K562 (cell line): ENCODE measurements at regions not wholly inside any gene's neighbourhood (a gene's known extent, or its start where the extent isn't known, plus 50 kb on each side); places are given as distances from the start of the nearest gene placed in this dataset.

Experiments
- ATAC-seq: fragments of 200-7000 bp; cut with Tn5 transposase; 3 replicates; pipeline ENCODE4 v1.9.1; 2020; ENCODE audit warnings: moderate library complexity
- BruUV-seq: library from RNA; stranded (reverse); fragments of 400-500 nt; replicated peaks from 2 replicates; lab custom pipeline; 2021; lab: Mats Ljungman, UMichigan
- CTCF ChIA-PET: fragments of 300-600 bp; formaldehyde crosslinking; extraction: SDS; loops from one replicate; lab custom pipeline; 2021; ENCODE audit warnings: low intra/inter-chr PET ratio; lab: Yijun Ruan, JAX
- POLR2A ChIA-PET: fragments of 300-600, 350-650 bp; sonication (Branson Sonifier 250); formaldehyde crosslinking; extraction: SDS; loops from one replicate; lab custom pipeline; 2021; ENCODE audit warnings: antibody characterized with exemption, inconsistent platforms; lab: Yijun Ruan, JAX
- DNase-seq, 4 experiments: peaks; one replicate each; pipeline versions ENCODE4 v3.0.0 to v3.0.0-alpha.2; 2011 to 2018; ENCODE audit warnings: low spot score in 3 of 4, mixed read lengths in 3 of 4; ENCODE audit errors: extremely low read depth in 1 of 4
- FAIRE-seq: peaks from 2 replicates; lab custom pipeline; 2011; peaks lifted over from hg19 to GRCh38; lab: Jason Lieb, UNC
- H2AFZ ChIP-seq: 2 replicates; pipeline ENCODE4 v1.6.0; 2011; ENCODE audit warnings: low read depth, low read length, control low read depth, inconsistent platforms
- H3K27ac ChIP-seq: fragments of 200-600 bp; 3 replicates; pipeline ENCODE4 v1.8.0; 2011; ENCODE audit warnings: low read depth, mild to moderate bottlenecking, control low read depth, inconsistent platforms, low read length, moderate library complexity, mixed read lengths; ENCODE audit errors: extremely low read depth
- H3K27me3 ChIP-seq, 2 experiments: fragments of 300-600 bp in 1 of 2; 2 replicates in 1 of 2; 3 replicates in 1 of 2; pipeline versions ENCODE4 v1.6.0 to v1.8.0; 2011; ENCODE audit warnings: inconsistent platforms in 2 of 2, low read length in 2 of 2, mild to moderate bottlenecking in 1 of 2, mixed read lengths in 1 of 2, moderate library complexity in 1 of 2; ENCODE audit not compliant: control insufficient read depth in 2 of 2, insufficient read depth in 2 of 2
- H3K36me3 ChIP-seq: fragments of 300-600 bp; 3 replicates; pipeline ENCODE4 v1.8.0; 2011; ENCODE audit warnings: mild to moderate bottlenecking, low read length, inconsistent platforms; ENCODE audit not compliant: control insufficient read depth, insufficient read depth
- H3K4me1 ChIP-seq, 2 experiments: fragments of 200-600 bp in 1 of 2; replicated peaks in 1 of 2; 2 replicates in 1 of 2; 3 replicates in 1 of 2; pipeline versions ENCODE4 v1.5.1 to v1.8.0; 2011; ENCODE audit warnings: inconsistent platforms in 2 of 2, low read length in 2 of 2, mild to moderate bottlenecking in 1 of 2, mixed read lengths in 1 of 2, moderate library complexity in 1 of 2; ENCODE audit not compliant: control insufficient read depth in 2 of 2, insufficient read depth in 2 of 2
- H3K4me2 ChIP-seq: 2 replicates; pipeline ENCODE4 v1.6.1; 2011; ENCODE audit warnings: low read length, control low read depth, inconsistent platforms, mixed read lengths; ENCODE audit not compliant: insufficient read depth
- H3K4me3 ChIP-seq: fragments of 200-600 bp; sonication (generic), shearing (Covaris generic); 2 replicates; pipeline ENCODE4 v1.5.1; 2016; ENCODE audit warnings: control low read depth, inconsistent platforms
- H3K79me2 ChIP-seq: fragments of 200-600 bp; 3 replicates; pipeline ENCODE4 v1.8.0; 2011; ENCODE audit warnings: low read length, inconsistent platforms; ENCODE audit not compliant: control insufficient read depth, insufficient read depth
- H3K9ac ChIP-seq, 2 experiments: 2 replicates each; pipeline versions ENCODE4 v1.6.0 to v1.6.1; 2011; ENCODE audit warnings: low read depth in 2 of 2, low read length in 2 of 2, control low read depth in 1 of 2, inconsistent platforms in 1 of 2, mild to moderate bottlenecking in 1 of 2, mixed read lengths in 1 of 2; ENCODE audit not compliant: insufficient read depth in 1 of 2
- H3K9me1 ChIP-seq: one replicate; pipeline ENCODE4 v1.6.0; 2011; ENCODE audit warnings: inconsistent platforms, mild to moderate bottlenecking, low read length, moderate library complexity; ENCODE audit not compliant: control insufficient read depth, insufficient read depth
- H3K9me3 ChIP-seq: replicated peaks from 2 replicates; pipeline ENCODE4 v1.5.1; 2011; ENCODE audit warnings: low read depth, low read length, inconsistent platforms; ENCODE audit not compliant: control insufficient read depth, insufficient read depth
- H4K20me1 ChIP-seq: replicated peaks from 2 replicates; pipeline ENCODE4 v1.6.1; 2011; ENCODE audit warnings: low read length, inconsistent platforms, mixed read lengths; ENCODE audit not compliant: control insufficient read depth, insufficient read depth
- BCOR ChIP-seq: fragments of 450-650 bp; IDR thresholded peaks from 2 replicates; pipeline ENCODE4 v1.6.1; 2016
- BRF1 ChIP-seq: IDR thresholded peaks from 3 replicates; pipeline ENCODE4 v1.6.1; 2011; ENCODE audit warnings: borderline replicate concordance, mild to moderate bottlenecking; ENCODE audit not compliant: insufficient read length; ENCODE audit errors: extremely low read depth
- CBFA2T3 ChIP-seq: fragments of 450-650 bp; IDR thresholded peaks from 2 replicates; pipeline ENCODE4 v1.6.1; 2017
- CCAR2 ChIP-seq: fragments of 200-400 bp; formaldehyde crosslinking; IDR thresholded peaks from 2 replicates; pipeline ENCODE4 v1.6.1; 2017; ENCODE audit warnings: mild to moderate bottlenecking, low read depth, low read length
- DEAF1 ChIP-seq: fragments of 450-650 bp; formaldehyde crosslinking; IDR thresholded peaks from 2 replicates; pipeline ENCODE4 v1.4.0; 2020; ENCODE audit warnings: mild to moderate bottlenecking, moderate library complexity
- KDM1A ChIP-seq, 2 experiments: fragments of 450-650 bp; IDR thresholded peaks; 2 replicates each; pipeline ENCODE4 v1.6.1; 2016; ENCODE audit warnings: mild to moderate bottlenecking in 2 of 2
- MIER1 ChIP-seq: fragments of 450-650 bp; IDR thresholded peaks from 2 replicates; pipeline ENCODE4 v1.6.1; 2016; ENCODE audit warnings: antibody characterized with exemption, mild to moderate bottlenecking, low read depth
- MITF ChIP-seq: IDR thresholded peaks from 2 replicates; pipeline ENCODE4 v1.6.1; 2014; ENCODE audit warnings: antibody characterized with exemption
- NCOR1 ChIP-seq: fragments of 450-650 bp; IDR thresholded peaks from 2 replicates; pipeline ENCODE4 v1.6.1; 2016; ENCODE audit warnings: mild to moderate bottlenecking, moderate library complexity
- NR2F6 ChIP-seq: fragments of 450-650 bp; formaldehyde crosslinking; IDR thresholded peaks from 2 replicates; pipeline ENCODE4 v1.4.0; 2020; ENCODE audit warnings: mild to moderate bottlenecking
- SOX6 ChIP-seq: fragments of 450-650 bp; IDR thresholded peaks from 2 replicates; pipeline ENCODE4 v1.6.1; 2014; ENCODE audit warnings: mild to moderate bottlenecking
- USF2 ChIP-seq: sonication (generic); formaldehyde crosslinking; IDR thresholded peaks from 2 replicates; pipeline ENCODE4 v1.5.0; 2020; ENCODE audit warnings: missing genetic modification reagents
- ZFP30 ChIP-seq: fragments of 250-450 bp; sonication (Bioruptor Pico); IDR thresholded peaks from 2 replicates; pipeline ENCODE4 v1.8.0; 2022; ENCODE audit warnings: moderate library complexity, mild to moderate bottlenecking, inconsistent platforms, borderline replicate concordance
- ZNF212 ChIP-seq: fragments of 450-650 bp; formaldehyde crosslinking; IDR thresholded peaks from 2 replicates; pipeline ENCODE4 v1.4.0; 2020; ENCODE audit warnings: mild to moderate bottlenecking
- ZNF431 ChIP-seq: sonication (generic); formaldehyde crosslinking; IDR thresholded peaks from 2 replicates; pipeline ENCODE4 v1.8.0; 2022; ENCODE audit warnings: mild to moderate bottlenecking, missing genetic modification reagents
- WGBS: fragments of 100-300 bp; shearing (Covaris generic); methylation state at CpG from one replicate; pipeline ENCODE4 v1.1.6; 2016; ENCODE audit warnings: low coverage, mixed read lengths; ENCODE audit not compliant: insufficient coverage; ENCODE audit errors: missing lambda C conversion rate; 5-methylcytosine and 5-hydroxymethylcytosine counted together
- in situ Hi-C: fragments of 300-500 bp; cut with MboI; formaldehyde crosslinking; loops from 4 replicates; pipeline ENCODE4 v1.15.0; 2018; ENCODE audit warnings: inconsistent platforms, mixed read lengths
- intact Hi-C: fragments of 100-400 bp; cut with micrococcal nuclease; formaldehyde crosslinking; loops from 2 replicates; pipeline ENCODE4 v1.14.2; 2022

- peak; percentile 23; the same call in 1 of the 2 replicates for TF ChIP-seq NCOR1
- no peak for TF ChIP-seq BCOR
- TF ChIP-seq BRF1 = no peak
- TF ChIP-seq ZNF212 (CRISPR knock-in tag) = no peak
- peak; percentile 69; the same call in 1 of the 2 replicates for TF ChIP-seq MIER1
- no peak for TF ChIP-seq ZFP30 (CRISPR knock-in tag)
- TF ChIP-seq CBFA2T3 = peak; percentile 66
- TF ChIP-seq, all 486 proteins: peak for 7
Observed at GRCh38 chr2:17231394-17231965, 286.8 kb downstream of the RAD51AP2 start (continued).

GRCh38 chr2:17229414-17229813 is 288.8 kb downstream of the RAD51AP2 start:
- H3K9me3 ChIP-seq = no peaks in the 10 kb centered on the region
- H4K20me1 ChIP-seq = no peaks in the 10 kb centered on the region
- no peaks in the 10 kb centered on the region for H3K36me3 ChIP-seq
- ATAC-seq (no peak), DNase-seq (no peak), FAIRE-seq (no peak)
- H3K9ac ChIP-seq = no peak overlapping the region
- intact Hi-C loops = no loop called here
- H3K4me2 ChIP-seq = no peak overlapping the region
- H3K4me1 ChIP-seq = no peaks in the 10 kb centered on the region; a peak in 1 of 5 replicates
- H3K9me1 ChIP-seq = no peaks in the 10 kb centered on the region
- ChIA-PET CTCF (no interaction called here), POLR2A (no interaction called here)
- H3K27ac ChIP-seq = no peak overlapping the region
- H2AFZ ChIP-seq = no peak overlapping the region
- no TSS peak for BruUV-seq
- no peak overlapping the region for H3K4me3 ChIP-seq
- no peaks in the 10 kb centered on the region for H3K27me3 ChIP-seq
- no peaks in the 10 kb centered on the region for H3K79me2 ChIP-seq
- TF ChIP-seq SOX6 = no peak
- no peak for TF ChIP-seq DEAF1 (CRISPR knock-in tag)
- TF ChIP-seq USF2 = no peak
- no peak for TF ChIP-seq CCAR2
- no peak for TF ChIP-seq ZNF431 (CRISPR knock-in tag)
- no peak for TF ChIP-seq MITF
- TF ChIP-seq KDM1A (IDR thresholded peaks at IDR 0.05) = no peak
- no peak for TF ChIP-seq BCOR
- no peak for TF ChIP-seq NR2F6 (CRISPR knock-in tag)
- in situ Hi-C loops = no loop called here
- WGBS = 0% methylated on average over 1 of the region's 1 CpG
